Activated CD8-positive, alpha-beta memory T cell treated with anti-CD3 and anti-CD28 coated beads, Interleukin-2, amount 50 U/mL, for 1 hour (primary cell): ENCODE measurements at regions not wholly inside any gene's neighbourhood (a gene's known extent, or its start where the extent isn't known, plus 50 kb on each side); places are given as distances from the start of the nearest gene placed in this dataset.
"Not testable (repeated sequence)": the region's sequence is repeated elsewhere in the genome, so short reads cannot be mapped to it uniquely, and the experiment has no call there.

Experiments
- DNase-seq: peaks from one replicate; pipeline ENCODE4 v3.0.0-alpha.2; 2020; ENCODE audit errors: extremely low read depth

DNA sequence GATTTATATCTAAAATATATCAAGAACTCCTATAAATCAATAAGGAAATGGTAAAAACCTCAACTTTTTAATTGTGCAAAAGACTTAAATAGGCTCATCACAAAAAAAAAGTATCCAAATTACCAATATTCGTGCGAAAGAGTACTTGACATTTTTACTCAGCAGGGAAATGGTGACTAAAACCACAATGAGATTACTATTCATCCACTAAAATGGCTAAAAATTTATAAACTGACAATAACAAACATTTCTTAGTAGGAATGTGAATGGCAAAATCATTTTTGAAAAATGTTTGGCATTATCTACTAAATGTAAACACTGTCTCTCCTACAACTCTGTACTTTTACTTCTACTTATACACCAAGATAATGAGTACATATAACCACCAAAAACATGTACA, 184.8 kb upstream of the RND3 start:
- no peak for DNase-seq

DNA sequence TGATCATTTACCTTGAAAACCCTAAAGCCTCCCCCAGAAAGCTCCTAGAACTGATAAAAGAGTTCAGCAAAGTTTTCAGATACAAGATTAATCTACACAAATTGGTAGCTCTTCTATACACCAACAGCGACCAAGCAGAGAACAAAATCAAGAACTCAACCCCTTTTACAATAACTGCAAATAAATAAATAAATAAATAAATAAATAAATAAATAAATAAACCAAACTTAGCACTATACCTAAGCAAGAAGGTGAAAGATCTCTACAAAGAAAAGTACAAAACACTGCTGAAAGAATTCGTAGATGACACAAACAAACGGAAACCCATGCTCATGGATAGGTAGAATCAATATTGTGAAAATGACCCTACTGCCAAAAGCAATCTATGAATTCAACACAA, 182.0 kb upstream of the RND3 start:
- DNase-seq: no peak

DNA sequence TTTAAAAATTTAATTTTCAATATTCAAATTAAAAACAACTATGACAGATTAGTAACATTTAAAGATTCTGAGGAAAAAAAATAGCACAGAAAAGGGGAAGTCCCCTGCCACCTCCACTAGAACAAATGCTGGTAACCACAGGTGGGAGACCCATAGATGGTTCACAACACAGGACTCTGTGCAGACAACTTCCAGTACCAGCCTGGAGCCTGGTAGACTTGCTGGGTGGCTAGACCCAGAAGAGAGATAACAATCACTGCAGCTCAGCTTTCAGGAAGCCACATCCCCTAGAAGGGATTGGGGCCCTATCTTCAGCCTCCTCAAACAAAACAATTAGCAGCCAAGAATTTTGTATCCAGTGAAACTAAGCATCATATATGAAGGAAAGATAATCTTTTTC, 179.6 kb upstream of the RND3 start:
- DNase-seq: not testable (repeated sequence)

DNA sequence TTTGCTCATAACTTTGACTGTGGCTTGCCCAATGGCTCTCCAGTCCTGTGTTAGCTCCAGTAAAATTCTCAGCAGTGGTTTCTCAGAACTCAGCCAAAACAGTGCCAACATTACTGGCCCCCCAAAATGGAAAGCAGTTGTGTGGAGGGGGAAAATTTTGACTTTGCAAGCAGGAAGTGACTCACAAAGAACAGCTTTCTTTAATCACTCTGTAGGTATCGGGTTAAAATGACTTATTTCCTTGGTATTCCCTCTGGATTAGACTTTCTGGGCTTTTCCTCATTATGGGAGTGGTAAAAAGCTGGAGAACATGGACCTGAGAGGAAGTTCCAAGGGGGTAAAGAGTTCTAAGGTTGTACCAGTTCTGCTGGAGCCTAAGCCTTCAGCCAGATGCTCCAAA, 175.7 kb upstream of the RND3 start:
- no peak for DNase-seq

DNA sequence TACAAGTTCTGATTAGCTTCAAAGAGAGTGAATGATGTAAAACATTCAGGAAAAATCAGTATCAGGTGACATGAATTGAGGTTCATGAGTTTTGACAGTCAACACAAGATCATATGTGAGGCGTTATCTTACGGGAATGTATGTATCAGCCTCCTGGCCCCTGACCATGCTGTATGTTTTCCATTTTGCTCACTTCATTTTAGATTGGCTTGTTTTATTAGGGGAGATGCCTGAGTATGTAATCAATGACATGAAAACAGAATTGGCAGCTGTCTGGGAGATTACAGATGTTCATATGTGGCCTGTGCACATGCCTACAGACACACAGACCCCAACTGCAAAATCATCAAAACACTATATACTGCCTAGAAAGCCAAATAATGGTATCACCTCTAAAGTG, 168.5 kb upstream of the RND3 start:
- no peak for DNase-seq

DNA sequence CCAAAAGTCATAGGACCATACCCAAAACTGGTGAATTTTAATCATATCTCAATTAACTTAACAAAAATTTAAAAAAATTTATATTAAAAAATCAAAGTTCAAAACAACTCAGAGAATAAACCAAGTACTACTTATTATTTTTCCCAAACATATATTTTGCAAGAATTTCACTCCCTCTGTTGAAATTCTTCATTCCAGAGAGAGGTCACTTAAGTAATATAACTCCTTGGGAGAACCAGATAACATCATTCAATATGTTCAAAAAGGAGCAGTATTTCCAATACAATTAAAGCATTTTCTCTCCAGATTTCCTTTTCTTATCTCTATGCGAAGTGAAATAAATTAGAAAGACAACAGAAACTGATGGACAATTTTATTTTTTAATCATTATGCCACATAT, 165.9 kb upstream of the RND3 start:
- no peak for DNase-seq

DNA sequence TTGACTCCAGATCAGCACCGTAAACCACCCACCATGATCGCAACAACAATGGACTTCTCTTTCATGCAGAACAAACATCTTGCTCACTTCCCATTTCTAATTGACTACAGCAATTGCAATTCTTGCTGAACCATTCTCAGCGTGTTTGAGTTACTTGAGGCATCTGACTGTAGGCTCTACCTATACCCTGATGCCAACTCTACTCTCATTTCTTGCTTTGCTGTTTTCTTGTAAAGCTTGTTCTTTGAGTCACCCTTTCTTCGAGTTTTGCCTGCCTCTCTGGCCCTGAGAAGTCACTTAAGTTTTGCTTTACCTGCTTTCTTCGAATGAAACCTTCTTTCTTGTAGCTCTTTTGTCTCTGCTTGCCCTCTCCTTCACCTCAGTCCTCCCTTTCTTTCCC, 160.5 kb upstream of the RND3 start:
- DNase-seq: no peak

DNA sequence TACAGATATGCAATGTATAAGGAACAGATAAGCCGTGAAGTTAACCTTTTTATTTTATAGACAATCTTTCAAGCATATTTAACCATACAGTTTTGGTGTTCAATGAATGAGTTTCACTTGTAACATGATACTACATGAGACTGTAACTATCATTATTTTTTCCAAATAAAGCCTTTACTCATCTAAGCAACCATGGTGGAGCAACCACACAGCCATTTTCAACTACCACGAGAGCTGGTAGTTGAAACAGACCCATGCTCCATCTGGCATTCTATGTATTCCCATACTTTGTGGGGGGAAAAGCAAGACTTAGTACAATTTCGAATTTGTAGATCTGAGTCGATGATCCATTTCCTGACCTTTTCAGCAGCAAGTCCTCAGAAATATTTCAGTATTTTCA, 159.3 kb upstream of the RND3 start:
- no peak for DNase-seq

DNA sequence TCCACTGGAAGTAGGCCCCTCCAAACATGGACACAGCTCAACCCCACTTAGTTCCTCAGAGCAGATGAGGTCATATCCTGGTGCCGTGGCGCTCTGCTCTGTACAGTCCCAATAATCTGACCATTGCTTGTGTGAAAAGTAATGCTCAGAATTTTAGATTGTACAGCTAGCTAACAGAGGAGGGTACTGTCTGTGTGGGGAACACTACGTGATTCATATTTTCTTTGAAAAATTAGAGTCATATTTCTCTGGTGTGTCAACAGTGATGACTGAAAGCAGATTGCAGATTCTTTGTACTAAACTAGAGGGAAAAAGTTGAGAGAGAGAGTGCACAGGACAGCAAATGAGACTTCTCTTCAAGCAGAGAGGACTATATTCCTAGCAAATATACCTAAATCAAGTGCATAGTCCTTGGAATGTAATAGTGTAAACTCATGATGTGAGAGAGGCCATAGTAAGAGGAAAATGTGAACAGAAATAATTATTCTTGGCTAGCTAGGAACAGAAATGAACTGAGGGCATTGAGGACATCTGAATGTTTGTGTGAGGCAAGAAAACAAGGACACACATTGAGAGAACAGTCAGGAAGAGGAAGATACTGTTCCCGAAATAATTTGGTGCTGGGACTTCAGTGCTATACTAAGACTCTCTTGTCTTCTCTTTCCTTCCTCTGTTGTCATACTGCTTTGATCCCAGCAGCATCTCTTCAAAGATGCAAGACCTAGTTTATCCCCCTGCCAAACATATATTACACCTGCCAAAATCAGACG, 157.0 kb upstream of the RND3 start:
- DNase-seq: no peak

DNA sequence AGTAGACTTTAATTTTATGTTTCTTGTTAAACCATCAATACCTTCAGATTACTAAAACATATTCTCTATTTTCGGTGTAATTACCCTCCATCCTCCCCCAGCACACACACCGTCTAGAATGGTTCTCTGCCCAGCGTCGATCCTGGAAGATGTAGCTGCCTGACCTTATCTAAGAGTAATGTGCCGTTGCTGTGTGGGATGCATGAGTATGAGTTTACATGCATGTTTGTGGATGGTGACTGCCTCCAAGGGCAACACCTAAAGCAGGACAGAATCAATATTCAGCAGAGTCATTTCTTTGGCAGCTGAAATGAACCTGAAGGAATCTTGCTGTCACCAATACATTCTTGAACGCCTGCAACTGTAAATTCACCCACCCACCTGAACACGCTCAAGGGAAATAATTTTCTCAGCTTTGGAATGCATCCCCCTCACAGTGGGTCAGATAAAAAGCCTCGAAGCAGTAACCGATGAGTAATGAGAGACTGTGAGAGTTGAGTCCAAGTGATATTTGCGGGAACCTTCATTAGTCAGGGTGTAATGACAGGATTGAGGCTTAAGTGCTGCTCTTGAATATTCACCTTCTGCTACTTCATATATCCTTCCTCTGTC, 155.8 kb upstream of the RND3 start:
- no peak for DNase-seq

DNA sequence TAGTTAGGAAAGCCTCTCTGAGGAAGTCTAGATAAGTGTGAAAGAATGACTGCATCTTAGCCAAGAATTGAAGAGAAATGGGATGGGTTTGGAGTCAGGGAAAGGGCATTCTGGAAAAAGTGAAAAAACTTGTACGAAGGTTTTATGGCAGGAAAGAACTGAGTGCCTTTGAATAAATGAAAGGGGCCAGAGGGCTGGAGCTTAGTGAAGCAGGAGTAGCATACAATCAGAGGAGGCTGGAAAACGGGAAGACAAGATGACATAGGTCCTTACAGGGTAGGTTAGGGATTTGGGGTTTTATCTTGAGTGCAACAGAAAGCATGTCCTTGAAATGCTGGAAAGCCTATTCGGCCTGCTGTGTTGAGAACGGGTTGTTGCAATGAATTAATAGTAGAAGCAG, 152.6 kb upstream of the RND3 start:
- DNase-seq: no peak

DNA sequence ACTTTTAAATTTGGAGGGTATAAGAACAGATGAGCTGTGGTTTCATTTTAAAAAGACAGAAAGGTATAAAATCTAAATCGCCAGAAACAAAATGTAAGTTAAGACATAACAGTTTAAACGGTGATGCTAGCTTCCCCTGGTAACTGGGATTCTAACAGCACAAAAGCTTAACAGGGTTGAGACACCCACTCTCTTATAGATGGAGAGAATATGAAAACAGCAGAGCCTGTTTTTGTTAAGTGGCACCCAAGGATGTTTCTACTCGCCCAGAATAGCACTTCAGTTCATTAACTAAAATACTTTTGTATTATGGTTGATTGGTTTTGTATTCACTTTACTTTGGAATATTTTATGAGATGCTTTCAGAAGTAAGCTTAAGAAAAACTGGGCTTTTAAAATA, 151.9 kb upstream of the RND3 start:
- no peak for DNase-seq

DNA sequence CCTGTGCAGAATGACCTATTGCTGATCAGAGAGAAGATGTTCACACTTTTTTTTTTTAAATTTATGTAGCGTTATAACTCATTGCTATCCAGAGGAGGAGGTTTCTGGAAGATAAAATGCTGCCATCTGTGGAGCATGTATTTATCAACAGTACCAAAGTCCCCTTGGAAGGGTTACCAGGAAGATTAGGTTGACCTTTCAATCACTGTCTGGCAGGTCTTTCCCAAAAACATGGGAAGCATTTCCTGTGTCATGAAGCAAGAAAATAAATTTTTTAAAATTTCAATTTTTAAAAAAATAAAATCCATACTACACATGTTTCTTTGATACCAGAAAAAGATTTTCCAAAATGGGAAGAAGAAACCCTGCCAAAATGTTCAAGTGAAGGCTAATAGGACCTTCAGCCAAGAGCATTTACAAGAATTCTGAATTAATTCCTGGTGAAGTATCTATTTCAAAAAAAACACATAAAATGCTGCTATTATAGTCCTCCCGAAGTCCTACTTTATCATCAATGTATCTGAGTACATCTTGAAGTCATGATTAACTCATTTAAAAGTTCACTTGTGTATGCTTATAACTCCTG, 143.9 kb upstream of the RND3 start:
- no peak for DNase-seq

DNA sequence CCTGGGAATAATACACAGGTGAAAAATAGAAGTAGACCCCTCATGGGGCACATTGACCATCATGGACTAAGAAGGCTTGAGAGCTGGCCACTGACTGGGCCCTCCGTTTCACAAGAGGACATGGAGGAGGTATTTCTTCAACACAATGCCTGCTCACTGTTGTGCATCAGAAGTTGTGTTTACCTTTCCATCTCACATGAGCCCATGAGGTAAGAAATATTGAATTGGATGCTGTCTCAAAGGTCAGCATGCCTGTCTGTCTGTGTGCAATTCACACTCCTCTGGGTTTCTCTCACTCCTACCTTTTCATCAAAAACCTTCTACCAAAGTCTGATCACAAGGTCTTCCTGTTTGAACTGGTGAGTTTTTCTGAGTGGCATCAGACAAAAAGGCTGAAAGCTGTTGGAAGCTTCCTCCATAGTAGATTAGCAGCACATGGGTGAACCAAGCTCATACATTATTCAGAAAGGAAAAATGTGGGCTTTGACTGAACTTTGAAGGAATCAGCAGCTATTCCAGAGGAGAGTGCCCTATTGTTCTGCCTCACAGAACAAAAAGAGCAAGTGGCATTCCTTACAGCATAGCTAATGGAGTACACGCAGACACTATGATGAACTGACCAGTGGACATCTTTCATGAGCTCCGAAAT, 143.2 kb upstream of the RND3 start:
- DNase-seq: no peak

DNA sequence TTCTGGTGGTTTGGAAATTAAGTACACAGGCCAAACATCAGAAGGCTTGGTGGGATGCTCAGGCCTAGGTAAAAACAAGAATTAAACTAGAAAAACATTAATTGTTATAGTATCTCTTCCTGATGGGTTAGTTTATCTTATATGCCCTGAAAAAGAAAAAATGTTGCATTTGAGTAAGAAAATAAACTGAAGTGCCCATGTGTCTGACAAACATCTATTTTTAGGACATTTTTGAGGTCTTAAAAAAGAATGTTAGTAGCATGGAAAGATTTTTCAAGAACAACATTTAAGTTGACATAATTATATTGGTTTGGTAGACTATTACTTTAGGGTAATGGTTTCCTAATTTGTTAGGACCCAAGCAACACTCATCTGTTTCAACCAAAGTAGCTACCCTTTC, 140.1 kb upstream of the RND3 start:
- DNase-seq: no peak

DNA sequence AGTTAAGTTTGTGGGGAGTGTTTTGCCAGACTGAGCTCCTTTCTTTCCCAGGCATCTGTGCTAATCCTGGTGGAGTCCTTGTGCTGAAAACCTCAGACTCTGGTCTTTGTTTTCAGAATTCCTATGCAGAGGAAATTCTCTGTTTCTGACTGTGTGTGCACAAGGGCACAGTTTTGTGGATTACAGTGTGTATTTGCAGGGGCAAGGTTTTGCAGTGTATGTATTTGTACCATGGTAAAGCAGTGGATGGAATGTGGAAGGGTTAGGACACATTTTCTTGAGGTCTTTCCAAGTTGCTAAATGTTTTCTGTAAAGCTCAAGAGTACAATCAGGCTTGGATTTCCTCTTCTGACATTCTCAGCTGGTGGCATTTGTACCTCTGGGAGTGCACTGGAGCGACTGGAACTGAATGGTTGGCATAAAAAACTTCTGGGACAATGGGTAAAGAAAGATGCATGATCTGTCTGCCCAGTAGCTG, 139.5 kb upstream of the RND3 start:
- DNase-seq: no peak

DNA sequence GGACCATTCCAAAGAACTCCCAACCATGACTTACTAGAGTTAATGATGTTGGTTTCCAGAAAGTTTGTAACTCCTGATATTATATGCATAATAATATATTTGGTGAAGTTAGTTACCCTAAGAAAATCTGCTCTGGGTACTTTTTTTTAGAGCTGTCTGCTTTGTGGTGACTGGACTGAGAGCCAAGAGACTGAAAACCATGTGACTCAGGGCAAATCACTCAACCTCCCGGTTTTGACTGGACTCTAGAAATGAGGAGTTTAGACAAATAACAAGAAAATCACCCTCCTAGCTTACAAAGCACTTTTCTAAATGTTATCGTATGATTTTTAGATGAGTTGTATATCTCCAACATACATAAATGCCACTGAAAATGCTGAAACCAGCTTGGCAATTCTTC, 138.3 kb upstream of the RND3 start:
- DNase-seq: no peak

DNA sequence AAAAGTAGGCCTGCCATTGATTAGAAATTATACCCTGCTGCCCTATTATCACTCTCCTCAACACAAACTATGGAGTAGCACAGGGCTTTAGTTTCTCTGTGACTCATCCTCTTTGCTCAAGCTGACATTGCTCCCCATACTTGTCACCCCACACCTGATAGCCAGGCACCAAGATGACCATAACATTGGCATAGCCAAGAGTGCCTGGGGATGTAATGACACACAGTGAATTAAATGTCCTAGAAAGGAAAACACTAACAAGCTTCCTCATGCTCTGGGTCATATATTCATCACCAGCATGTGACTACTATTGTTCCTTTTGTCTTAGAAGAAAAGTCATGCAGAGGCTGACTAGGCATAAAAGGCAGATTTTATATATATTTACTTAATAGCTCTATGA, 137.8 kb upstream of the RND3 start:
- DNase-seq: no peak

DNA sequence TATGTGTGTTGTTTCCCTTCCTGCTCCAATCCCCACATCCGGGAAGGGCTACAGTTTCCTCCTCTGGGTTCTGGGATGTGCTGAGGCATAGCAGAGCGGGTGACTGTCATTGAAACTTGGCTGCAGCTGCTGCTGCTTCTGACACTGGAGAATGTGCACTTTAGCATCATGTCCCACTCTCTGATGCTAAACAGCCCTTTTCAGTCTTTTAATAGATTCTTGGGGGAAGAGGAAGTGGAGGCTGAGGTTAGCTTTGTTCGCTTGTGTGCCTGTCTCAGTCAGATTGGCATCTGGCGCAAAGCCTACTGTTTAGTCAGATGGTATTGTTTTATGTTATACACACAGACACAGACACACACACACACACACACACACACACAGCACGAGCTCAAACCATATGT, 136.5 kb upstream of the RND3 start:
- no peak for DNase-seq

DNA sequence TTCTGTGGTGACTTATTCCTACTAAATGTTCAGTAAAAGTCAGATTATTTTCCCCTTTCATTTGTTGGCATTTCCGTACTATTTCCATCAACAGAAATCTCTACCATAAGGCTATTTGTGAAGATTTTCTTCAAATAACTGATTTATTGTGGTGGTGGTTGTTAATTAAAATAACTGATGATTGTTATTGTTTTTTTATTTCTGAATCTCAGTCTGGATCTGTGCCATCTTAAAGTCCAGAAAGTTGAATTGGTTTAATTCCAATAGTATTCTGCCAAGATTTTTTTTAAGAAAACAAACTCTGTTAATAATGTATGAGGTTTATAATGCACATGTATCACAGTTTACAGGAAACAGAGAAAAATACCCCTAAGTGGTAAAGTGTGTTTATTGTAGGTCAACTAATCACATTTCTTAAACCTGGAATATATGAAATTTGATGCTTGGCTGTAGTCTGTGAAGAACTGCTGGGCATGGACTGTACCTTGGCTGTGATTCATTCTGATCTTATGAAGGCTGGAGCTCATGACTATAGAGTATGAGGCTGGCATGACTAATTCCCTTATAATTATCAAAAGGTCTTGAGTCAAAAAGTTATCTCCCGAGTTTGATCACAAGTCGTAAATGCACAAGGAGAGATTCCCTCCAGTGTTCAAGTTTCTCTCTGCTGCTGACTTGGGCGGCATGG, 134.2 kb upstream of the RND3 start:
- no peak for DNase-seq

DNA sequence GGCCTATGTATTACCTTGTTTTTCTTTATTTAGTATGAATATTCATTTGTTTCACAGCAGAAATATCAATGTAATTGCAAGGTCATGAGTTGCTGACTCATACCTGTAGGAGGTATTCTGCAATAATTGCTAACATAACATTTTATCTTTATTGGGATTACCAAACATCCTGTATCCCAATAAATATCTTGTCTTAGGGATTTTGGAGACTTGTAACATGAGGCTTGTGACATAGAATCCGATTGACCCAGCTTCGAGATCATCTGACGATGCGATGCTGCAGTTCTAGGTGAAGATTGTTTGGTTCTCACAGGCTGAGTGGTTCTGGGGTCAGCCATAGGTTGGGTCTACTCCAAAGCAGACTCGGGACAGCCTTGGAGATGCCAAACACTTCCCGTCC, 133.4 kb upstream of the RND3 start:
- no peak for DNase-seq

DNA sequence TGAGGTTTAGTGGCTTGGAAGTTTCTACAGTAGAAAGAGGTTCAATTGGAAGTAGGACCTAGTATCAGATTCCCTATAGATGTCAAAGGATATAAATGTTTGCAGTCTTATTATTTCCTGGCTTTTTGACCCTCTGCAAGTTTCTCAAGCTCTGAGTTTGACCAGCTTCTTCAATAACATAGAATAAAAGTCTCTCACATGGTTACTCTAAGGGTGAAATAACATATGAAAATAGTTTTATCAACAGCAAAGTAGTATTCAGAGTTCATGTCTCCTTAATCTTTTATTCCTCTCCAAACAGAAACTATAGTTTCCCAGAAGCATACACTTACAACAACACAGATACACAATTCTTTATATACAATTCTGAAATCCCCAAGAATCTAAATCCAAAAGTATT, 132.9 kb upstream of the RND3 start:
- DNase-seq: no peak
